Parathyroid adenoma (tissue), 2 donors: ENCODE measurements at regions not wholly inside any gene's neighbourhood (a gene's known extent, or its start where the extent isn't known, plus 50 kb on each side); places are given as distances from the start of the nearest gene placed in this dataset.

Experiments used
- H2AFZ ChIP-seq: fragments of 300-600 bp; sonication (generic); one replicate; pipeline ENCODE4 v1.7.0; 2017; ENCODE audit warnings: antibody characterized with exemption, mild to moderate bottlenecking
- H3K27ac ChIP-seq: fragments of 300-600 bp; sonication (generic); one replicate; pipeline ENCODE4 v1.7.0; 2017
- H3K27me3 ChIP-seq: fragments of 300-600 bp; sonication (generic); one replicate; pipeline ENCODE4 v1.7.0; 2017; ENCODE audit warnings: low read length; ENCODE audit not compliant: control insufficient read depth, insufficient read depth
- H3K36me3 ChIP-seq: fragments of 300-600 bp; sonication (generic); one replicate; pipeline ENCODE4 v1.7.0; 2017; ENCODE audit warnings: low read length; ENCODE audit not compliant: control insufficient read depth, insufficient read depth
- H3K4me1 ChIP-seq: fragments of 300-600 bp; sonication (generic); one replicate; pipeline ENCODE4 v1.7.0; 2017; ENCODE audit warnings: control low read depth
- H3K4me2 ChIP-seq: fragments of 300-600 bp; sonication (generic); one replicate; pipeline ENCODE4 v1.7.0; 2017; ENCODE audit warnings: low read length
- H3K4me3 ChIP-seq: fragments of 300-600 bp; sonication (generic); one replicate; pipeline ENCODE4 v1.7.0; 2017; ENCODE audit warnings: low read depth, low read length
- H3K79me2 ChIP-seq: fragments of 300-600 bp; sonication (generic); one replicate; pipeline ENCODE4 v1.7.0; 2017; ENCODE audit warnings: control low read depth
- H3K9ac ChIP-seq: fragments of 300-600 bp; sonication (generic); one replicate; pipeline ENCODE4 v1.7.0; 2017; ENCODE audit warnings: mild to moderate bottlenecking
- H3K9me3 ChIP-seq: fragments of 300-600 bp; sonication (generic); one replicate; pipeline ENCODE4 v1.7.0; 2017; ENCODE audit warnings: low read length; ENCODE audit not compliant: control insufficient read depth
- CTCF ChIP-seq: fragments of 300-600 bp; sonication (generic); IDR thresholded peaks from one replicate; pipeline ENCODE4 v1.7.0; 2017; ENCODE audit warnings: antibody characterized with exemption, mild to moderate bottlenecking
- donor health status: primary hyperparathyroidism.

DNA sequence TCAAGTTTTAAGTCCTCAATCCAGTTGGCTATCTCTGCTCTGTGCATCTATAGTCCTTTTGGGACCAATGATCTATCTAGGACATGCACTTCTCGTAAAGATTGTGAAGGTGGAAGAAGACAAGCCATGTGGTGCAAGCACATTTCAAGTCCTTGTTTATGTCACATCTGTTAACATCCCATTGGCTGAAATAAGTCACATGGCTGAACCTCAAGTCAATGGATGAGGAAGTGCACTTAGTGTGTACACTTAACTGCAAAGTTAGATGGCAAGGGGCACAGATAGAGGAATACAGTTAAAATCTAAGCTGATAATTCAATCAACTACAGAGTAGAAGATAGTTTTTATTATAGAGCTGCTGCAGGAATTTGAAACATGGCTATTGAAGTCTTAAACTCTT is 362.8 kb upstream of the TBX3 start:
- no peaks in the 10 kb centered on the region for H3K36me3 ChIP-seq
- no peak overlapping the region for H3K27ac ChIP-seq
- no peaks in the 10 kb centered on the region for H3K9me3 ChIP-seq
- no peak overlapping the region for H3K4me3 ChIP-seq
- no peaks in the 10 kb centered on the region for H3K79me2 ChIP-seq
- no peak for TF ChIP-seq CTCF
- no peak overlapping the region for H2AFZ ChIP-seq
- H3K4me2 ChIP-seq, result no peak overlapping the region
- H3K9ac ChIP-seq, result no peak overlapping the region
- no peaks in the 10 kb centered on the region for H3K4me1 ChIP-seq
- no peaks in the 10 kb centered on the region for H3K27me3 ChIP-seq

DNA sequence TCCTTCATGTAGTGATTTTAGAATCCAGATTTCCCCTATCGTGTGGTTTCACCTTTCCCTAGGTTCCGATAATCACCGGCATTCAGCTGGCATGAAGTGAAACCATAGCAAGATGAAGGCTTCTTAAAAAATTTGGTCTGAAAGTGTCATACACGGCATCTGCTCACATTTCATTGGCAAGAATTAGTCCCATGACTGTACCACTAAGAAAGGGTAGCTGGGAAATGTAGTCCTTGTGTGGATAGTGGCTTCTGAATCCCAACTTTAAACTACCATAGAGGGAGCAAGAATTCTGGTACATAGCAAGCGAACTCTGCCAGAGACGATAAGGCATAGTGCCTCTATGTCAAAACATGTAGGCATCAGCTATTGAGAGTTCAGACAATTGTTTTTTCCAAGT is 360.1 kb upstream of the TBX3 start:
- Histone ChIP-seq H3K4me3 (no peak overlapping the region), H2AFZ (no peak overlapping the region), H3K4me2 (no peak overlapping the region), H3K9me3 (no peaks in the 10 kb centered on the region), H3K27ac (no peak overlapping the region), H3K27me3 (no peaks in the 10 kb centered on the region), H3K36me3 (no peaks in the 10 kb centered on the region), H3K9ac (no peak overlapping the region), H3K79me2 (no peaks in the 10 kb centered on the region), H3K4me1 (no peaks in the 10 kb centered on the region)
- no peak for TF ChIP-seq CTCF

DNA sequence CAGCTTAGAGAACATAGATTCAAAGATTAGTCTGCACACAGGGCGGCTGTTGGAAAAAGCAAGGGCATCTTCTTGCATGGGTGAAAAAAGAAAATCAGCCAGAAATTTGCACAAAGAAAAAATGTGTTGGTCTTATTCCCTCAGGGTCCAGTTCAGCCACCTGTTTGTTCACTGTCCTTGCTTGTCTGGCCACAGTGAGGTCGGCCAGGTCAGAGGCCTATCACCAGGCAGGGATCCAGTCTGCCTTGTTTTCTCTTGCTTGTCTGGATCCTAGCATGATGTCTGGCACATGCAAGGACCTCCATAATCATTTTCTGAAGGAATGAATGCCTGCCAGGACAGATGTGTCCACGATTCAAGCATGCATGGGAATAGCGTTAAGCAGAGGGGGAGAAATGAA is 359.1 kb upstream of the TBX3 start:
- no peak overlapping the region for H3K4me2 ChIP-seq
- TF ChIP-seq CTCF, result no peak
- no peaks in the 10 kb centered on the region for H3K36me3 ChIP-seq
- no peaks in the 10 kb centered on the region for H3K27me3 ChIP-seq
- no peak overlapping the region for H3K27ac ChIP-seq
- H3K4me3 ChIP-seq, result no peak overlapping the region
- H3K79me2 ChIP-seq, result no peaks in the 10 kb centered on the region
- H3K9me3 ChIP-seq, result no peaks in the 10 kb centered on the region
- H3K9ac ChIP-seq, result no peak overlapping the region
- no peak overlapping the region for H2AFZ ChIP-seq
- no peaks in the 10 kb centered on the region for H3K4me1 ChIP-seq

DNA sequence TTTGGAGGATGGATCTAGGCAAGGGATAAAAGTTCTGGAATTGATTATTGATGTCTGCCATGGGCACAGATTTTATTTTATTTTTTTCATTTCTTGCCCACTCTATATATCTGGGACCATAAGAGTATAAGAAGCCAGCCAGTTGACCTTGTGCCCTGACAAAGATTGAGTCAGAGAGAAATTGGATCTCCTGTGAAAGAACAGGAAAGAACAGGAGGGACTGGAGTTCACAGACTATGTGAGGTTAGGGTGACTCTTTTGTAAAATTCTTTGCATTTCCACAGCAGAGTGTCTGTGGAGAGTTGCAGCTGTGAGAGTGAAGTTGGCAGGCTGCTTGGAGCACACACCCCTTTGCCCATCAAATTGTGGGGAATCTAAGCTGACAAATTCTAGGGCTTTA is 358.4 kb upstream of the TBX3 start:
- Histone ChIP-seq H3K4me1 (no peaks in the 10 kb centered on the region), H3K4me3 (no peak overlapping the region), H3K27ac (no peak overlapping the region), H3K27me3 (no peaks in the 10 kb centered on the region), H3K9me3 (no peaks in the 10 kb centered on the region), H3K79me2 (no peaks in the 10 kb centered on the region), H3K4me2 (no peak overlapping the region), H3K36me3 (no peaks in the 10 kb centered on the region), H3K9ac (no peak overlapping the region), H2AFZ (no peak overlapping the region)
- no peak for TF ChIP-seq CTCF

- H3K79me2 ChIP-seq, result no peaks in the 10 kb centered on the region
- no peaks in the 10 kb centered on the region for H3K27me3 ChIP-seq
- no peak overlapping the region for H3K4me2 ChIP-seq
- H3K9ac ChIP-seq, result no peak overlapping the region
- H3K36me3 ChIP-seq, result no peaks in the 10 kb centered on the region
- no peaks in the 10 kb centered on the region for H3K4me1 ChIP-seq
- H3K27ac ChIP-seq, result no peak overlapping the region
- no peak overlapping the region for H3K4me3 ChIP-seq
- TF ChIP-seq CTCF, result no peak
- H2AFZ ChIP-seq, result no peak overlapping the region
- no peaks in the 10 kb centered on the region for H3K9me3 ChIP-seq
These were observed 353.9 kb upstream of the TBX3 start for GRCh38 chr12:115037830-115038229.
